ENCODE measurements at regions not wholly inside any gene's neighbourhood (a gene's known extent, or its start where the extent isn't known, plus 50 kb on each side); places are given as distances from the start of the nearest gene placed in this dataset.

GRCh38 chr20:41770965-41771364 lies 152.8 kb upstream of the CHD6 start:
- no peak for TF ChIP-seq CTCF (IDR thresholded peaks at IDR 0.05)
- TF ChIP-seq POLR2A (IDR thresholded peaks at IDR 0.05): no peak

Data from vagina (tissue), 2 donors.